ENCODE measurements at regions not wholly inside any gene's neighbourhood (a gene's known extent, or its start where the extent isn't known, plus 50 kb on each side); places are given as distances from the start of the nearest gene placed in this dataset.

- ChIA-PET CTCF (no interaction called here), POLR2A (no interaction called here)
- Histone ChIP-seq H3K4me1 (ENCODE audit: control insufficient read depth, insufficient read depth, low read length) (no peaks in the 10 kb centered on the region), H3K36me3 (ENCODE audit: control insufficient read depth, insufficient read depth, low read length) (no peaks in the 10 kb centered on the region; the same call in 1 of the 2 replicates), H3K27ac (ENCODE audit: low read length) (no peak overlapping the region), H3K9me3 (ENCODE audit: control insufficient read depth, insufficient read depth, low read depth, low read length) (no peaks in the 10 kb centered on the region), H3K27me3 (ENCODE audit: control insufficient read depth, insufficient read depth, low read length) (no peaks in the 10 kb centered on the region), H3K4me3 (ENCODE audit: low read depth in 2 of 2, low read length in 2 of 2) (no peak overlapping the region)
- ATAC-seq (no peak), DNase-seq (ENCODE audit: low read depth, low spot score) (no peak)
- TF ChIP-seq CTCF (IDR thresholded peaks at IDR 0.05) (no peak), TCF7L2 (IDR thresholded peaks at IDR 0.05; ENCODE audit: low read depth, low read length) (no peak), REST (IDR thresholded peaks at IDR 0.05; ENCODE audit: insufficient read depth in 1 of 2, low read depth in 2 of 2, low read length in 1 of 2) (no peak), POLR2AphosphoS5 (IDR thresholded peaks at IDR 0.05; ENCODE audit: low read depth, low read length) (no peak), SIN3A (IDR thresholded peaks at IDR 0.05; ENCODE audit: borderline replicate concordance, insufficient read depth, low read depth, low read length) (no peak)
- no TSS peak for BruUV-seq (replicated peaks)
- in situ Hi-C loops (cut with HindIII; ENCODE audit: low pct_unique_long_range_greater_than_20kb, low sequenced_read_pairs) = no loop called here
- intact Hi-C loops (cut with micrococcal nuclease; ENCODE audit: unreplicated experiment) = no loop called here
Observed at GRCh38 chr13:33526718-33527117, 241.2 kb upstream of the STARD13 start.

- Histone ChIP-seq H3K27ac (ENCODE audit: low read length) (no peak overlapping the region), H3K27me3 (ENCODE audit: control insufficient read depth, insufficient read depth, low read length) (no peaks in the 10 kb centered on the region), H3K36me3 (ENCODE audit: control insufficient read depth, insufficient read depth, low read length) (no peaks in the 10 kb centered on the region; the same call in 1 of the 2 replicates), H3K9me3 (ENCODE audit: control insufficient read depth, insufficient read depth, low read depth, low read length) (no peaks in the 10 kb centered on the region), H3K4me3 (ENCODE audit: low read depth in 2 of 2, low read length in 2 of 2) (no peak overlapping the region), H3K4me1 (ENCODE audit: control insufficient read depth, insufficient read depth, low read length) (no peaks in the 10 kb centered on the region)
- CTCF ChIA-PET = no interaction called here
- in situ Hi-C loops (cut with HindIII; ENCODE audit: low pct_unique_long_range_greater_than_20kb, low sequenced_read_pairs) = no loop called here
- TF ChIP-seq REST (IDR thresholded peaks at IDR 0.05; ENCODE audit: insufficient read depth in 1 of 2, low read depth in 2 of 2, low read length in 1 of 2) = no peak
- TF ChIP-seq TCF7L2 (IDR thresholded peaks at IDR 0.05; ENCODE audit: low read depth, low read length) = no peak
- TF ChIP-seq CTCF (IDR thresholded peaks at IDR 0.05) = no peak
- TF ChIP-seq SIN3A (IDR thresholded peaks at IDR 0.05; ENCODE audit: borderline replicate concordance, insufficient read depth, low read depth, low read length) = no peak
- no peak for TF ChIP-seq POLR2AphosphoS5 (IDR thresholded peaks at IDR 0.05; ENCODE audit: low read depth, low read length)
- ATAC-seq (no peak), DNase-seq (ENCODE audit: low read depth, low spot score) (no peak)
- POLR2A ChIA-PET = no interaction called here
- no TSS peak for BruUV-seq (replicated peaks)
- intact Hi-C loops (cut with micrococcal nuclease; ENCODE audit: unreplicated experiment) = no loop called here
Observed at GRCh38 chr13:33528896-33529295, 243.3 kb upstream of the STARD13 start.

Measured in Panc1 (cell line).